IgD-negative memory B cell (primary cell): ENCODE measurements at regions not wholly inside any gene's neighbourhood (a gene's known extent, or its start where the extent isn't known, plus 50 kb on each side); places are given as distances from the start of the nearest gene placed in this dataset.

Experiments used
- H3K27ac Mint-ChIP-seq, 3 donors: one replicate each; pipeline ENCODE4 v1.8.0; 2020 to 2022; ENCODE audit warnings: mild to moderate bottlenecking in 3 of 3, mixed read lengths in 3 of 3, moderate library complexity in 1 of 3
- H3K27me3 Mint-ChIP-seq: one replicate; pipeline ENCODE4 v1.8.0; 2021; ENCODE audit warnings: mixed read lengths
- H3K36me3 Mint-ChIP-seq: one replicate; pipeline ENCODE4 v1.8.0; 2020; ENCODE audit warnings: mild to moderate bottlenecking, mixed read lengths
- H3K4me1 Mint-ChIP-seq, 3 donors: one replicate each; pipeline ENCODE4 v1.8.0; 2020 to 2022; ENCODE audit warnings: mixed read lengths in 3 of 3, mild to moderate bottlenecking in 1 of 3
- H3K4me3 Mint-ChIP-seq, 4 donors: one replicate each; pipeline ENCODE4 v1.8.0; 2020 to 2022; ENCODE audit warnings: mild to moderate bottlenecking in 4 of 4, mixed read lengths in 4 of 4, moderate library complexity in 3 of 4
- H3K9me3 Mint-ChIP-seq, 3 donors: one replicate each; pipeline ENCODE4 v1.8.0; 2020 to 2021; ENCODE audit warnings: mixed read lengths in 3 of 3, mild to moderate bottlenecking in 1 of 3

- Mint-ChIP-seq H3K4me1 (no peaks in the 10 kb centered on the region), H3K36me3 (no peaks in the 10 kb centered on the region), H3K27ac (no peak overlapping the region), H3K27me3 (no peaks in the 10 kb centered on the region), H3K4me3 (no peak overlapping the region), H3K9me3 (peaks cover 3 to 8% (median 4%) of the 10 kb centered on the region in 3 donors)
Measured at GRCh38 chr3:80261082-80261481, 493.3 kb upstream of the ROBO1 start.

GRCh38 chr3:80259736-80260135, 491.9 kb upstream of the ROBO1 start:
- Mint-ChIP-seq H3K4me1 (peaks cover 0 to 2% (median 0%) of the 10 kb centered on the region in 3 donors), H3K27me3 (no peaks in the 10 kb centered on the region), H3K36me3 (no peaks in the 10 kb centered on the region), H3K9me3 (peaks cover 3 to 8% (median 4%) of the 10 kb centered on the region in 3 donors), H3K27ac (no peak overlapping the region), H3K4me3 (no peak overlapping the region)

DNA sequence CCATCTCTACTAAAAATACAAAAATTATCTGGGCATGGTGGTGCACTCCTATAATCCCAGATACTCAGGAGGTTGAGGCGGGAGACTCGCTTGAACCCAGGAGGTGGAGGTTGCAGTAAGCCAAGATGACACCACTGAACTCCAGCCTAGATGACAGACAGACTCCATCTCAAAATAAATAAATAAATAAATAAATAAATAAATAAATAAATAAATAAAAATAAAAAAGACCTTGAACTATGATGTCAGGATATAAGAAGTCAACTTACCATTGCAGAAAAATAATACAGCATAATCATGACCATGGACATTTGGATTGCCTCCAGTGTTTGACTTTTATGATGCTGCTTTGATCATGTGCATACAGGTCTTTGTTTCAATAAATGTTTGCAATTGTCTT, 484.3 kb upstream of the ROBO1 start:
- H3K4me1 Mint-ChIP-seq = peaks cover 0 to 2% (median 0%) of the 10 kb centered on the region in 3 donors
- no peak overlapping the region for H3K27ac Mint-ChIP-seq
- no peaks in the 10 kb centered on the region for H3K36me3 Mint-ChIP-seq
- peaks cover 3 to 16% (median 4%) of the 10 kb centered on the region in 3 donors for H3K9me3 Mint-ChIP-seq
- H3K27me3 Mint-ChIP-seq = no peaks in the 10 kb centered on the region
- H3K4me3 Mint-ChIP-seq = no peak overlapping the region

DNA sequence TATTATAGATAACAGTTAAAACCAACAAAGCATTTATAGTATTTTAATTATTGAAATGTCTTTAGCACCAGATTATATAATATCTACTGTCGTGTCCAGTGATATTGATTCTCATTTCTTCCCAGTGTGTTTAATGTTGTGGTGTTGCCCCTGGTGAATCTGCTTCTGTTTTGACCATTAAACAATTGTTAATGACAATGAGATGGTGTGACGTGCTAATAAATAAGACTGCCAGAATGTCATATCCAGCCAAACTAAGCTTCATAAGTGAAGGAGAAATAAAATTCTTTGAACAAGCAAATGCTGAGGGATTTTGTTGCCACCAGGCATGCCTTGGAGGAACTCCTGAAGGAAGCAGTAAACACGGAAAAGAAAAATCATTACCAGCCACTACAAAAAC, 480.0 kb upstream of the ROBO1 start:
- Mint-ChIP-seq H3K9me3 (peaks cover 6 to 20% (median 9%) of the 10 kb centered on the region in 3 donors), H3K27me3 (no peaks in the 10 kb centered on the region), H3K27ac (no peak overlapping the region), H3K4me3 (no peak overlapping the region), H3K4me1 (no peaks in the 10 kb centered on the region), H3K36me3 (no peaks in the 10 kb centered on the region)

DNA sequence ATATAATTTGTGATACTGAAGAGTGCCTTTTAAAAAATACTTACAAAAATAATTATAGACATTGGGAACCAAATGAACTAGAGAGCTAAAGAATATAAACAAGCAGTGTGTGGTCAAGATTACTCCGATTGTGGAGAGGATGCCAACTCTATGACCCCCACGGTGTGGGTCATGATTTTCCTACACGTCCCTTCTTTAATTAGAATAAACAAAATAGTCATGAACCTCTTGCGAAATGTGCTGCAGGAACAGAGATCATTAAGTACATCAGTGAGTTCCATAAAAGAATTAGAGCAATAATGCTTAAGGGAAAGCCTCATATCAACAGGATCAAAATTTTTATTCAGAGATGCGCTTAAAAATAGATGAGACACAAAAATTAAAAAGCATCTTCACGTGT, 476.6 kb upstream of the ROBO1 start:
- Mint-ChIP-seq H3K9me3 (peaks cover 9 to 14% (median 10%) of the 10 kb centered on the region in 3 donors), H3K27me3 (no peaks in the 10 kb centered on the region), H3K27ac (no peak overlapping the region), H3K4me3 (no peak overlapping the region), H3K36me3 (no peaks in the 10 kb centered on the region), H3K4me1 (no peaks in the 10 kb centered on the region)

DNA sequence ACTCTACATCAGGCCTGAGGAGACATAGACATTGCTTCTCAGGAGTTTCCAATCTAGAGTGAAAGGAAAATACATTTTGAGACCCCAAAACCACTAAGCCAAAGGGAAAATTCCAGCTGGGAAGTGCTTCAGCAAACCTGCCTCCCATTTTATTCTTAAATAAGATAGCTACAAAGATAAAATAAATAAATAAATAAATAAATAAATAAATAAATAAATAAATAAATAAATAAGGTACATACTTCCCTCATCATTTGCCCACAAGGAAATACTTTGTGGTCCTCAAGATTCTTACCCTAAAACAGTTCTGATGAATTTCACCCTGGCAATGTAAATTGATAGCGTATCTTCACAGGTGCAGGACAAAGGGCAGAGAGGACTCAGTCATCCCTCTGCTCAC, 474.0 kb upstream of the ROBO1 start:
- peaks cover 4 to 6% (median 4%) of the 10 kb centered on the region in 3 donors for H3K9me3 Mint-ChIP-seq
- H3K27me3 Mint-ChIP-seq = no peaks in the 10 kb centered on the region
- H3K4me1 Mint-ChIP-seq = no peaks in the 10 kb centered on the region
- no peaks in the 10 kb centered on the region for H3K36me3 Mint-ChIP-seq
- H3K4me3 Mint-ChIP-seq = no peak overlapping the region
- no peak overlapping the region for H3K27ac Mint-ChIP-seq

- H3K27me3 Mint-ChIP-seq = no peaks in the 10 kb centered on the region
- peaks cover 0 to 4% (median 4%) of the 10 kb centered on the region in 3 donors for H3K9me3 Mint-ChIP-seq
- no peak overlapping the region for H3K27ac Mint-ChIP-seq
- H3K4me1 Mint-ChIP-seq = no peaks in the 10 kb centered on the region
- no peaks in the 10 kb centered on the region for H3K36me3 Mint-ChIP-seq
- H3K4me3 Mint-ChIP-seq = no peak overlapping the region
Measured at GRCh38 chr3:80239301-80239700, 471.5 kb upstream of the ROBO1 start.

GRCh38 chr3:80238606-80239005, 470.8 kb upstream of the ROBO1 start:
- no peak overlapping the region for H3K4me3 Mint-ChIP-seq

GRCh38 chr3:80238152-80238551, 470.4 kb upstream of the ROBO1 start:
- Mint-ChIP-seq H3K4me1 (no peaks in the 10 kb centered on the region), H3K36me3 (no peaks in the 10 kb centered on the region), H3K9me3 (peaks cover under 1 to 4% (median 4%) of the 10 kb centered on the region in 3 donors), H3K27ac (no peak overlapping the region), H3K27me3 (no peaks in the 10 kb centered on the region), H3K4me3 (no peak overlapping the region)

More at GRCh38 chr3:80238606-80239005, 470.8 kb upstream of the ROBO1 start:
- Mint-ChIP-seq H3K4me1 (no peaks in the 10 kb centered on the region), H3K9me3 (peaks cover 3 to 4% (median 4%) of the 10 kb centered on the region in 3 donors), H3K36me3 (no peaks in the 10 kb centered on the region), H3K27me3 (no peaks in the 10 kb centered on the region), H3K27ac (no peak overlapping the region)

- H3K9me3 Mint-ChIP-seq = peaks cover 0 to 4% (median 0%) of the 10 kb centered on the region in 3 donors
- H3K27me3 Mint-ChIP-seq = no peaks in the 10 kb centered on the region
- no peak overlapping the region for H3K27ac Mint-ChIP-seq
- no peaks in the 10 kb centered on the region for H3K36me3 Mint-ChIP-seq
- no peaks in the 10 kb centered on the region for H3K4me1 Mint-ChIP-seq
- H3K4me3 Mint-ChIP-seq = no peak overlapping the region
Measured at GRCh38 chr3:80234706-80235105, 466.9 kb upstream of the ROBO1 start.

- no peak overlapping the region for H3K4me3 Mint-ChIP-seq
- H3K9me3 Mint-ChIP-seq = peaks cover 0 to 4% (median 0%) of the 10 kb centered on the region in 3 donors
Measured at GRCh38 chr3:80233576-80233975, 465.8 kb upstream of the ROBO1 start.

GRCh38 chr3:80232760-80233159, 465.0 kb upstream of the ROBO1 start:
- H3K27me3 Mint-ChIP-seq = no peaks in the 10 kb centered on the region
- no peak overlapping the region for H3K4me3 Mint-ChIP-seq
- no peaks in the 10 kb centered on the region for H3K36me3 Mint-ChIP-seq
- peaks cover 0 to 4% (median 0%) of the 10 kb centered on the region in 3 donors for H3K9me3 Mint-ChIP-seq
- no peak overlapping the region for H3K27ac Mint-ChIP-seq
- H3K4me1 Mint-ChIP-seq = no peaks in the 10 kb centered on the region

More at GRCh38 chr3:80233576-80233975, 465.8 kb upstream of the ROBO1 start:
- Mint-ChIP-seq H3K27ac (peak overlapping the region in 1 of 3 donors; percentile 6), H3K4me1 (no peaks in the 10 kb centered on the region), H3K27me3 (no peaks in the 10 kb centered on the region), H3K36me3 (no peaks in the 10 kb centered on the region)

DNA sequence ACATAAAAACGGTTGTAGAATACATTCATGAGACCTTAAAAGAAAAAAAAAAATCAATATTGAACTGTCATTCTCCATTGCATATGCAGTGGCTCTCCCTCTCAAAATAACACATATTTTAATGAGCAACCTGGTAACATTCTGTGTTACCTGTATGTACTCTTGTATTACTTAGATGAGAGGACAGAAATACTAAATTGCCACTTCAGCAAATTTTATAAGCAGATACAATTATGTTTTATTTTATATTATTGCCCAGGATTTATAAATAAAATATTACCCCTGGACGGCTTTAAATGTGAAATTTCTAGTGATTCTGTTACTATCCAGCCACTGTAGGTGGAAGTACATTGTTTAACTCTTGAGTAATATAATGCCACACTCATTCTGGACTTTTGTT, 463.2 kb upstream of the ROBO1 start:
- Mint-ChIP-seq H3K4me1 (no peaks in the 10 kb centered on the region), H3K36me3 (no peaks in the 10 kb centered on the region), H3K9me3 (peaks cover 0 to 4% (median 0%) of the 10 kb centered on the region in 3 donors), H3K4me3 (no peak overlapping the region), H3K27me3 (no peaks in the 10 kb centered on the region), H3K27ac (no peak overlapping the region)

DNA sequence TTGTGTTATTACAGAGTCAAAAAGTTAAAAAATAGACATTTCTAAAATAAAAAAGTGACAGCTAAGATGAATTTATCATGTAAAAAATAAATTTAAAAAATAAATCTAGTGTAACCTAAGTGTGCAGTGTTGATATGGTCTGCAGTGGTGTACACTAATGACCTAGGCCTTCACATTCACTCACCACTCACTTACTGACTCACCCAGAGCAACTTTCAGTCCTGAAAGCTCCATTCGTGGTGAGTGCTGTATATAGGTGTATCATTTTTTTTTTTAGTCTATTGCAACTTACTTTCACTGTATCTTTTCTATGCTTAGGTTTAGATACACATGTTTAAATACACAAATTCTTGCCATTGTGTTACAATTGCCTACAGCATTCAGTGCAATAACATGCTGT, 459.4 kb upstream of the ROBO1 start:
- H3K27ac Mint-ChIP-seq = no peak overlapping the region
- no peaks in the 10 kb centered on the region for H3K36me3 Mint-ChIP-seq
- H3K4me3 Mint-ChIP-seq = no peak overlapping the region
- no peaks in the 10 kb centered on the region for H3K4me1 Mint-ChIP-seq
- H3K27me3 Mint-ChIP-seq = no peaks in the 10 kb centered on the region
- H3K9me3 Mint-ChIP-seq = peaks cover 0 to 5% (median 2%) of the 10 kb centered on the region in 3 donors

DNA sequence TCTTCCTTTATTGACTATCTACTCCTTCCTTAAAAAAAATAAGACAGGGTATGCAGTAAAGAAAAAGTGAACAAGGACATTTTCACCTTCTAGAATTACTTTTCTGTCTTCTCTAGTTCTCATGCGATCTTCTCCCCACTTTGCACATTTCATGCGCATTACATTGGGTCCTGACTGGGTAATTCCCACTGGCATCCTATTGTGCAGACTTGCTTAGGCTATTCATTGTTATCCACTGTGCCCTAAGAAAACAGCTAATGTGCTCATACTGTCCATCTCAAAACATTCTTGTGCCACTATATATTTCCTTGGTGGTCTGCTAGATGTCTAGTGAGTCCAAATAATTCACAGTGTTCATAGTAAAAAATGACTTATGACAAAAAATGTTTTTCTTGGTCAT, 447.4 kb upstream of the ROBO1 start:
- Mint-ChIP-seq H3K27ac (no peak overlapping the region), H3K9me3 (peaks cover 2 to 6% (median 4%) of the 10 kb centered on the region in 3 donors), H3K4me3 (no peak overlapping the region), H3K27me3 (no peaks in the 10 kb centered on the region), H3K36me3 (no peaks in the 10 kb centered on the region), H3K4me1 (no peaks in the 10 kb centered on the region)

DNA sequence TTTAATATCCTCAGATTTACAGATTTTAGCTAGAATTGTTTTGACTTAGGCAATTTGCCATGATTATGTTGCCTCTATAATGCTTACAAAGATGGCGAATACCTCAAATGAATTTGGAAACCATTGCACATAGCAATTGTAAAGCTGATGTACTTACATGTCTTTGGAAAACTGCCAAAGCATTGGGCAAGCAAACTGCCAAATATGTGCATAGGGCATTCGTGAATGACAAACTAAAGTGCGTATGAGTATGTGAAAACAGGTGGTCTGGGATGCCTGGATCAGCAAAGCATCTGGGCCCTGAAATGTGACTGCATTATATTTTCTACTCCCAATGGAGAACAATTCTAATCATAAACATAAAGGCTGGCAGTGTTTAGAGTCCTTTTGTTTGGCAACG, 445.3 kb upstream of the ROBO1 start:
- Mint-ChIP-seq H3K9me3 (peaks cover 4 to 6% (median 5%) of the 10 kb centered on the region in 3 donors), H3K4me1 (no peaks in the 10 kb centered on the region), H3K36me3 (no peaks in the 10 kb centered on the region), H3K27ac (no peak overlapping the region), H3K27me3 (no peaks in the 10 kb centered on the region), H3K4me3 (no peak overlapping the region)
